ENCODE measurements at regions not wholly inside any gene's neighbourhood (a gene's known extent, or its start where the extent isn't known, plus 50 kb on each side); places are given as distances from the start of the nearest gene placed in this dataset.

DNA sequence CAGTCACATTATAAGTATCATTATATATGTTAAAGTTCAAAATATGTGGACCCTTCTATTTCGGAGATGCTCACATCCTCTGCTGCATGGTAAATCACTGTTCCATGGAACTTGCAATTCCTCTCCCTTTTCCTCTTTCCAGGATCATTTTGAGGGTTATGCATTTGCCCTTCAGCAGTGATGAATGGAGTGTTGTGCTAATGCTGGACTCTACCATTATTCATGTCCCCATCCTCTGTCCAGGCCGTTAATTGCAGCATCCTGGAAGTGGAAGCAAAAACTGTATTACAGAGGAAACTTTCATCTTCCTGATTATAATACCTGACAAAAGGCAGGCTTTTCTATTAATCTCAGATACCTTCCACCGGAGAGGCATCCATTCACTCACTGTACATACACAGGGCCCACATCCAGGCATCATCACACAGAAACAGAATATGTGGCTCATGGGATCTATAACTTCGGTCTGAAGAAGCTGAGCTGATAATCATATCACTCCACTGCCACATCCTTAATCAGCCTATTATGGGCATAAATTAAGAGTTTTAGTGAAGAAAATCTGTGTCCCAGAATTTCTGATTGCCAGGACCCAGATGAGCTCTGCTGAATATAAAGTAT, 65.0 kb upstream of the ACO1 start:
- WGBS, 3 donors, result 83 to 95% (median 94%) methylated on average over 4 of the region's 4 CpGs
- no peak for TF ChIP-seq EP300 (IDR thresholded peaks at IDR 0.05)
- TF ChIP-seq POLR2A (IDR thresholded peaks at IDR 0.05), result no peak
- TF ChIP-seq CTCF (IDR thresholded peaks at IDR 0.05), result no peak
- Histone ChIP-seq H3K4me3 (no peak overlapping the region), H3K9me3 (no peaks in the 10 kb centered on the region), H3K27ac (no peak overlapping the region), H3K4me1 (ENCODE audit: insufficient read depth) (no peaks in the 10 kb centered on the region), H3K36me3 (no peaks in the 10 kb centered on the region), H3K27me3 (no peaks in the 10 kb centered on the region)
- no peak for DNase-seq
- intact Hi-C loops (cut with DNase I), result no loop called here

- H3K4me1 ChIP-seq (ENCODE audit: insufficient read depth), result no peaks in the 10 kb centered on the region
- no peak for TF ChIP-seq POLR2A (IDR thresholded peaks at IDR 0.05)
- no peak for TF ChIP-seq EP300 (IDR thresholded peaks at IDR 0.05)
- no peak for TF ChIP-seq CTCF (IDR thresholded peaks at IDR 0.05)
- intact Hi-C loops (cut with DNase I), result no loop called here
- no peak overlapping the region for H3K27ac ChIP-seq
- no peaks in the 10 kb centered on the region for H3K9me3 ChIP-seq
- no peak for DNase-seq
- H3K36me3 ChIP-seq, result no peaks in the 10 kb centered on the region
- no peaks in the 10 kb centered on the region for H3K27me3 ChIP-seq
- no peak overlapping the region for H3K4me3 ChIP-seq
- WGBS, 3 donors, result 69 to 77% (median 73%) methylated on average over 7 of the region's 7 CpGs
Measured at GRCh38 chr9:32322622-32323021, 61.8 kb upstream of the ACO1 start.

DNA sequence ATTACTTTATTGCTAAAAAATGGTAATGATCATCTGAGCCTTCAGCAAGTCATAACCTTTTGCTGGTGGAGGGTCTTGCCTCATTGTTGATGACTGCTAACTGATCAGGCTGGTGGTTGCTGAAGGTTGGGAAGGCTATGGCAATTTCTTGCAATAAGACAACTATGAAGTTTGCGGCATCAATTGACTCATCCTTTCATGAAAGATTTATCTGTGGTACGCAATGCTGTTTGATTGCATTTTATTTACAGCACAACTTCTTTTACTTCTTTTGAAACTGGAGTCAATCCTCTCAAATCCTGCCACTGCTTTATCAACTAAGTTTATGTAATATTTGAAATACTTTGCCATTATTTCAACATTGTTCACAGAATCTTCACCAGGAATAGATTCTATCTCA, 58.3 kb upstream of the ACO1 start:
- Histone ChIP-seq H3K9me3 (no peaks in the 10 kb centered on the region), H3K4me3 (no peak overlapping the region), H3K27me3 (no peaks in the 10 kb centered on the region), H3K36me3 (no peaks in the 10 kb centered on the region), H3K4me1 (ENCODE audit: insufficient read depth) (no peaks in the 10 kb centered on the region), H3K27ac (no peak overlapping the region)
- TF ChIP-seq CTCF (IDR thresholded peaks at IDR 0.05) (no peak), EP300 (IDR thresholded peaks at IDR 0.05) (no peak), POLR2A (IDR thresholded peaks at IDR 0.05) (no peak)
- no peak for DNase-seq
- intact Hi-C loops (cut with DNase I), result no loop called here
- WGBS, 3 donors, result 95 to 99% (median 98%) methylated on average over 2 of the region's 2 CpGs

DNA sequence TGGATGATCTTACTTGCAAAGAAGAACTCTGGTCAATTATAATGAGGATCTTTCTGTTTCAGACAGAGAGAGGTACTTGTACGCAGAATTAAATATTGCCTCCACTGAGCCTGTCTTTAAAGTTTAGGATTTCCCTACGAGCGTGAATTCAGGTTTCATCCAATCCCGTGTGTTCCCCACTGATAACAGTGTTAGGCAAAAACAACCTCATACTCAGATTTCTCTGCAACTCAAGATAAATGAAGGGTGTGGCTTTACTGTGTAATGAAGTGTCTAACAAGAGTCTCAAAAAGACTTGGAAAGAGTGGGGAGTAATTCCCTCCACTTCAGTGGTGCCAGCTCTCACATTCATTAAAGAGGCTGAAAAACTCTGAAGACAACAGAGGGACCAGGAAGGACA, 53.2 kb upstream of the ACO1 start:
- no peaks in the 10 kb centered on the region for H3K4me1 ChIP-seq (ENCODE audit: insufficient read depth)
- H3K36me3 ChIP-seq, result no peaks in the 10 kb centered on the region
- H3K27me3 ChIP-seq, result no peaks in the 10 kb centered on the region
- H3K4me3 ChIP-seq, result no peak overlapping the region
- no peaks in the 10 kb centered on the region for H3K9me3 ChIP-seq
- intact Hi-C loops (cut with DNase I), result no loop called here
- no peak overlapping the region for H3K27ac ChIP-seq
- TF ChIP-seq EP300 (IDR thresholded peaks at IDR 0.05) (no peak), CTCF (IDR thresholded peaks at IDR 0.05) (no peak), POLR2A (IDR thresholded peaks at IDR 0.05) (no peak)
- WGBS, 3 donors, result 69 to 82% (median 78%) methylated on average over 4 of the region's 4 CpGs
- DNase-seq, result no peak

Data from ovary (tissue), 7 donors.